LNCaP clone FGC (cell line): ENCODE measurements at regions not wholly inside any gene's neighbourhood (a gene's known extent, or its start where the extent isn't known, plus 50 kb on each side); places are given as distances from the start of the nearest gene placed in this dataset.

Source experiments
- DNase-seq: peaks from one replicate; pipeline ENCODE4 v3.0.0-alpha.2; 2011; ENCODE audit warnings: low read depth
- H3K4me3 ChIP-seq: 2 replicates; pipeline ENCODE4 v1.5.1; 2011; ENCODE audit warnings: mild to moderate bottlenecking, low read depth, low read length, control low read depth
- TF ChIP-seq, protein P1 (sequence below): IDR thresholded peaks from 2 replicates; pipeline ENCODE4 v1.5.1; 2012; ENCODE audit warnings: mild to moderate bottlenecking; ENCODE audit not compliant: control insufficient read depth, insufficient read depth; ENCODE audit errors: extremely low read depth

- no peak for DNase-seq
- TF ChIP-seq, protein P1, sequence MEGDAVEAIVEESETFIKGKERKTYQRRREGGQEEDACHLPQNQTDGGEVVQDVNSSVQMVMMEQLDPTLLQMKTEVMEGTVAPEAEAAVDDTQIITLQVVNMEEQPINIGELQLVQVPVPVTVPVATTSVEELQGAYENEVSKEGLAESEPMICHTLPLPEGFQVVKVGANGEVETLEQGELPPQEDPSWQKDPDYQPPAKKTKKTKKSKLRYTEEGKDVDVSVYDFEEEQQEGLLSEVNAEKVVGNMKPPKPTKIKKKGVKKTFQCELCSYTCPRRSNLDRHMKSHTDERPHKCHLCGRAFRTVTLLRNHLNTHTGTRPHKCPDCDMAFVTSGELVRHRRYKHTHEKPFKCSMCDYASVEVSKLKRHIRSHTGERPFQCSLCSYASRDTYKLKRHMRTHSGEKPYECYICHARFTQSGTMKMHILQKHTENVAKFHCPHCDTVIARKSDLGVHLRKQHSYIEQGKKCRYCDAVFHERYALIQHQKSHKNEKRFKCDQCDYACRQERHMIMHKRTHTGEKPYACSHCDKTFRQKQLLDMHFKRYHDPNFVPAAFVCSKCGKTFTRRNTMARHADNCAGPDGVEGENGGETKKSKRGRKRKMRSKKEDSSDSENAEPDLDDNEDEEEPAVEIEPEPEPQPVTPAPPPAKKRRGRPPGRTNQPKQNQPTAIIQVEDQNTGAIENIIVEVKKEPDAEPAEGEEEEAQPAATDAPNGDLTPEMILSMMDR, result no peak
- H3K4me3 ChIP-seq, result no peak overlapping the region
Measured at GRCh38 chr10:104546336-104546735, 94.8 kb upstream of the SORCS3 start.

GRCh38 chr10:104546756-104547155, 94.3 kb upstream of the SORCS3 start:
- TF ChIP-seq, protein P1, result 0 out of 2 replicates have a peak, but pooled peaks have one; percentile 27
- no peak overlapping the region for H3K4me3 ChIP-seq
- DNase-seq, result no peak

- no peak for DNase-seq
- H3K4me3 ChIP-seq, result no peak overlapping the region
- TF ChIP-seq, protein P1, result no peak
Measured at GRCh38 chr10:104548090-104548489, 93.0 kb upstream of the SORCS3 start.

DNA sequence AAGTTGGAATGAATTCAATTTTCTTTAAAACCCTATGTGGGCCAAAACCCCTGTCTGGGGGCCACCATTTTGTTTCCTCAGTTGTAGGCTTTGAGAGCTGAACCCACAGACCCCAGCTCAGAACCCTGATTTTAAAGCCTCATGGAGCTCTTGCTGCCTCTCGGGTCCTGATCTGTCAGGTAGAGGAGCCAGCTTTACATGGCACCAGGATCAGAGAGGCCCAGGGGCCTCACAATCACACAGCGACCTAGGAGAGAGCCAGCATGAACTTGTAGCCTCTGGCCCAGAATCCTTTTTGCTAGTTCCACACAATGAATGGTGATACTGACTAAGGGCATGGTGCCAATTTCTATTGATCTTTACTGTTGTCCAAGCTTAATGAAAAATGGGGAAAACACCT, 84.3 kb upstream of the SORCS3 start:
- DNase-seq, result no peak
- no peak overlapping the region for H3K4me3 ChIP-seq
- TF ChIP-seq, protein P1, result no peak

GRCh38 chr10:104557966-104558365, 83.1 kb upstream of the SORCS3 start:
- TF ChIP-seq, protein P1, result no peak
- no peak for DNase-seq
- H3K4me3 ChIP-seq, result no peak overlapping the region

DNA sequence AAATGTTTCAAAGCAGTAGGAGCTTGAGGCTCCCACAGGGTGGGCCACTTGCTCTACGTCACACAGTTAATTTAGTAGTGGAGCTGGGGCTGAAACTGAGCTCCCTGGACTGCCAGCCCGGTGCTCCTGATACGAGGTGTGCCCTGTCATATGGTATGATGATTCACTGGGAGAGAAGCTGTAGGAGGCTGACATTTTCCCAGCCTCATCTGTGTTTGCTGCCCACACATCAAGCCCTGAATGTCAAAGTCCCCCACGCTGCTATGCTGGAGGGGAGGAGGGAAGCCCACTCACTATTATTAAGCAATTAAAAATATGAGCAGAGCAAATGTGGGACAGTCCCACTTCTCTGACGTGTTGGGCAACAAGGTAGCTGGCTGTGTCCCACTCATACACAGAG, 81.2 kb upstream of the SORCS3 start:
- TF ChIP-seq, protein P1, result no peak
- H3K4me3 ChIP-seq, result no peak overlapping the region
- no peak for DNase-seq

DNA sequence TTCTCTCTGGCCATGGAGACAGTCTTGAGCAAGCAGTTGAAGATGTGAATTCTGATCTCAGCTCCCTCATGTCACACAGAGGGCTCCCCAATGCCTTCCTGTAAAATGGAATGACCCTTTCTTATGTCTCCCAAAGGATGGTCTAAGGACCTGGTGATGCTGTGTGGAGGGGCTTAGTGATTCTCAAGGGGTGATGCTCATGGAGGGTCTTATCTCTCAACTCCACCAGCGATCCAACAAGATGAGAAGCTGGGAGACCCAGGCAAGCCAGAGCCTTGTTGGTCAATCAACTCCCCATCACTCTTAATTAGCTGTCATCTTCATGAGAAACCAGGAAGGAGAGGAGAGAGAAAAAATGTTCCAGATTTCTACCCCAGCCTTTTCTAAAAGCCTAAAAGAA, 78.0 kb upstream of the SORCS3 start:
- DNase-seq, result no peak
- TF ChIP-seq, protein P1, result no peak
- H3K4me3 ChIP-seq, result no peak overlapping the region
